ENCODE measurements at regions not wholly inside any gene's neighbourhood (a gene's known extent, or its start where the extent isn't known, plus 50 kb on each side); places are given as distances from the start of the nearest gene placed in this dataset.
A peak's percentile ranks its signal among the peaks of the same experiment; 100 is the strongest.

DNA sequence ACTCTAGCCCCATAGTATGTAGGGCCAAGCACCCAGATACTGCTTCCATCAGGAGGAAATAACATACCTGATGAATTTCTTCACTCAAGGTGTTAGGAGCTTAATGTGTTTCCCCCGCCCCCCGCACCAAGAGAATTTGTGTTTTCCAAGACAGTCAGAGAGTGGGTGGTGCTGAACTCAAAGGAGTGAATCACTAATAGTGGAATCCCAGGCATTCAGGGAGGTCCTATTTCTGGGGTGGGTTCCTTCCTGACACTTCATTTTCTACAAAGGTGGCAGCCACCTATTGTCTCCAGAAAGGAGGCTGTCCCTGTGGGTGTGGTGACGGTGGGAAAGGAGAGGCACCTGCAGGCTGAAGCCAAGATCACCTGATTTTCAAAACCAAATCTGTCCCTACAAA is 50.8 kb upstream of the ELF5 start:
- Histone ChIP-seq H3K27ac (ENCODE audit: low read length) (no peak overlapping the region), H3K36me3 (ENCODE audit: control insufficient read depth, insufficient read depth, low read length) (no peaks in the 10 kb centered on the region), H3K27me3 (ENCODE audit: control insufficient read depth, insufficient read depth, low read length) (no peaks in the 10 kb centered on the region), H3K9me3 (ENCODE audit: control insufficient read depth, insufficient read depth, low read length) (no peaks in the 10 kb centered on the region), H3K4me1 (ENCODE audit: control insufficient read depth, insufficient read depth, low read length) (0 out of 2 replicates have a peak, but pooled peaks cover 2% of the 10 kb centered on the region), H3K4me3 (ENCODE audit: low read length) (no peak overlapping the region)
- WGBS (ENCODE audit: insufficient coverage, insufficient read length): no CpG with 5 or more reads among the region's 3 CpGs
- peak; percentile 13 for DNase-seq (ENCODE audit: low read depth, low spot score)

GRCh38 chr11:34564807-34565241 is 51.2 kb upstream of the ELF5 start:
- Histone ChIP-seq H3K36me3 (ENCODE audit: control insufficient read depth, insufficient read depth, low read length) (no peaks in the 10 kb centered on the region), H3K9me3 (ENCODE audit: control insufficient read depth, insufficient read depth, low read length) (no peaks in the 10 kb centered on the region), H3K4me1 (ENCODE audit: control insufficient read depth, insufficient read depth, low read length) (0 out of 2 replicates have a peak, but pooled peaks cover 2% of the 10 kb centered on the region), H3K27me3 (ENCODE audit: control insufficient read depth, insufficient read depth, low read length) (no peaks in the 10 kb centered on the region), H3K27ac (ENCODE audit: low read length) (no peak overlapping the region), H3K4me3 (ENCODE audit: low read length) (no peak overlapping the region)
- no CpG with 5 or more reads among the region's 2 CpGs for WGBS (ENCODE audit: insufficient coverage, insufficient read length)
- DNase-seq (ENCODE audit: low read depth, low spot score): no peak

GRCh38 chr11:34565417-34566207 is 52.0 kb upstream of the ELF5 start:
- WGBS (ENCODE audit: insufficient coverage, insufficient read length): no CpG with 5 or more reads among the region's 2 CpGs
- DNase-seq (ENCODE audit: low read depth, low spot score): peak; percentile 43

GRCh38 chr11:34566208-34566551 is 52.6 kb upstream of the ELF5 start:
- no peak overlapping the region for H3K4me3 ChIP-seq (ENCODE audit: low read length)
- no peaks in the 10 kb centered on the region for H3K36me3 ChIP-seq (ENCODE audit: control insufficient read depth, insufficient read depth, low read length)
- H3K9me3 ChIP-seq (ENCODE audit: control insufficient read depth, insufficient read depth, low read length): no peaks in the 10 kb centered on the region
- H3K27me3 ChIP-seq (ENCODE audit: control insufficient read depth, insufficient read depth, low read length): no peaks in the 10 kb centered on the region
- no CpG with 5 or more reads among the region's 3 CpGs for WGBS (ENCODE audit: insufficient coverage, insufficient read length)
- DNase-seq (ENCODE audit: low read depth, low spot score): no peak
- H3K27ac ChIP-seq (ENCODE audit: low read length): no peak overlapping the region
- H3K4me1 ChIP-seq (ENCODE audit: control insufficient read depth, insufficient read depth, low read length): 0 out of 2 replicates have a peak, but pooled peaks cover 2% of the 10 kb centered on the region

More at GRCh38 chr11:34565417-34566207, 52.0 kb upstream of the ELF5 start:
- no peaks in the 10 kb centered on the region for H3K9me3 ChIP-seq (ENCODE audit: control insufficient read depth, insufficient read depth, low read length)
- H3K27me3 ChIP-seq (ENCODE audit: control insufficient read depth, insufficient read depth, low read length): no peaks in the 10 kb centered on the region
- 0 out of 2 replicates have a peak, but pooled peaks cover 2% of the 10 kb centered on the region for H3K4me1 ChIP-seq (ENCODE audit: control insufficient read depth, insufficient read depth, low read length)
- H3K4me3 ChIP-seq (ENCODE audit: low read length): no peak overlapping the region
- no peaks in the 10 kb centered on the region for H3K36me3 ChIP-seq (ENCODE audit: control insufficient read depth, insufficient read depth, low read length)
- H3K27ac ChIP-seq (ENCODE audit: low read length): no peak overlapping the region

- DNase-seq (ENCODE audit: low read depth, low spot score): no peak
- no CpG with 5 or more reads among the region's 4 CpGs for WGBS (ENCODE audit: insufficient coverage, insufficient read length)
- H3K36me3 ChIP-seq (ENCODE audit: control insufficient read depth, insufficient read depth, low read length): no peaks in the 10 kb centered on the region
Observed at GRCh38 chr11:34566736-34567135, 53.1 kb upstream of the ELF5 start.

DNA sequence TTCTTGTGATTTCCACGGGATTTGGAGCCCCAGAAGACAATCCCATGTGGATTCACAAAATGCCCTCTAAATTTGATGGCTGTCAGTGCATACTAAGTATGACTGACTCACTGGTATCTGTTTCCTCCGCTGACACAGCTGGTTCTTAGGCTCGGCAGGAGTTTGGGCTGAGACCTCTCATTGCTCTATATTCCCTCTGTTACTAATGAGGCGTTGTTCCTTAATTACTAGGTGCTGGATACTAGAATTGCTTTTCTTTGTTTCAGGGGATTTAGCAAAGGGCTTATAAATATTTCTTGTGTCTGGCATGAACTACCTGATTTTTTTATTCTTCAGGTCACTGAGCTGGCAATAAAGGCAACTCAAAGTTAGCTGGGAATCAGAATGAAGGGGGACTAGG is 53.2 kb upstream of the EHF start:
- no CpG with 5 or more reads among the region's 4 CpGs for WGBS (ENCODE audit: insufficient coverage, insufficient read length)
- Histone ChIP-seq H3K36me3 (ENCODE audit: control insufficient read depth, insufficient read depth, low read length) (no peaks in the 10 kb centered on the region), H3K27ac (ENCODE audit: low read length) (no peak overlapping the region), H3K4me1 (ENCODE audit: control insufficient read depth, insufficient read depth, low read length) (0 out of 2 replicates have a peak, but pooled peaks cover 2% of the 10 kb centered on the region), H3K4me3 (ENCODE audit: low read length) (no peak overlapping the region), H3K9me3 (ENCODE audit: control insufficient read depth, insufficient read depth, low read length) (no peaks in the 10 kb centered on the region), H3K27me3 (ENCODE audit: control insufficient read depth, insufficient read depth, low read length) (no peaks in the 10 kb centered on the region)
- DNase-seq (ENCODE audit: low read depth, low spot score): no peak

More at GRCh38 chr11:34566736-34567135, 53.1 kb upstream of the ELF5 start:
- no peak overlapping the region for H3K27ac ChIP-seq (ENCODE audit: low read length)
- no peaks in the 10 kb centered on the region for H3K9me3 ChIP-seq (ENCODE audit: control insufficient read depth, insufficient read depth, low read length)
- H3K4me1 ChIP-seq (ENCODE audit: control insufficient read depth, insufficient read depth, low read length): 0 out of 2 replicates have a peak, but pooled peaks cover 2% of the 10 kb centered on the region
- no peaks in the 10 kb centered on the region for H3K27me3 ChIP-seq (ENCODE audit: control insufficient read depth, insufficient read depth, low read length)
- no peak overlapping the region for H3K4me3 ChIP-seq (ENCODE audit: low read length)

DNA sequence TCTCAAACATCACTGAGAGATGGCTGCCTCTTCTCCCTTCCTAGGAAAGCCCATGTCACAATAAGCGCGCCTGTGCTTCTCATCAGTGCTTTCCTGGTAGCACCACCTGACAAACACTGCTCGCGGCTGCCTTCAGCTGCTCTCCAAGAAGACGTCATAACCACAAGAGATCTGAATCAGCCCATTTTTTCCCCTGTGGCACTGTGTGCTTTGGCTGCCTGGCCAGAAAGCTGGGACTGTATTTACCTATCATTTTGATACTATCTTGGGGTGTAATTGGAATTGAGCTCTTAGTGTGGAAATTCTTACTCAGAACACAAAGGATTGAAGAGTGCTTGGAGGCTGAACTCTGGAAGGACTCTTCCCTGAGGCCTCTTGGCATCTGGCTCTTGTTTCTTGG is 50.3 kb upstream of the EHF start:
- H3K27ac ChIP-seq (ENCODE audit: low read length): no peak overlapping the region
- H3K9me3 ChIP-seq (ENCODE audit: control insufficient read depth, insufficient read depth, low read length): no peaks in the 10 kb centered on the region
- H3K27me3 ChIP-seq (ENCODE audit: control insufficient read depth, insufficient read depth, low read length): no peaks in the 10 kb centered on the region

More for the DNA sequence above, 50.3 kb upstream of the EHF start:
- Histone ChIP-seq H3K36me3 (ENCODE audit: control insufficient read depth, insufficient read depth, low read length) (no peaks in the 10 kb centered on the region), H3K4me1 (ENCODE audit: control insufficient read depth, insufficient read depth, low read length) (no peaks in the 10 kb centered on the region), H3K4me3 (ENCODE audit: low read length) (no peak overlapping the region)
- DNase-seq (ENCODE audit: low read depth, low spot score): no peak
- no CpG with 5 or more reads among the region's 5 CpGs for WGBS (ENCODE audit: insufficient coverage, insufficient read length)

All from iPS DF 6.9 (cell line).